DMS153 treated with DMSO at 0.1 percent for 48 hours (cell line): ENCODE measurements at regions not wholly inside any gene's neighbourhood (a gene's known extent, or its start where the extent isn't known, plus 50 kb on each side); places are given as distances from the start of the nearest gene placed in this dataset.
A peak's percentile ranks its signal among the peaks of the same experiment; 100 is the strongest.

Experiments
- DNase-seq: peaks from one replicate; lab custom pipeline; 2025; ENCODE audit not compliant: unreplicated experiment; lab: John Stamatoyannopoulos, UW

DNA sequence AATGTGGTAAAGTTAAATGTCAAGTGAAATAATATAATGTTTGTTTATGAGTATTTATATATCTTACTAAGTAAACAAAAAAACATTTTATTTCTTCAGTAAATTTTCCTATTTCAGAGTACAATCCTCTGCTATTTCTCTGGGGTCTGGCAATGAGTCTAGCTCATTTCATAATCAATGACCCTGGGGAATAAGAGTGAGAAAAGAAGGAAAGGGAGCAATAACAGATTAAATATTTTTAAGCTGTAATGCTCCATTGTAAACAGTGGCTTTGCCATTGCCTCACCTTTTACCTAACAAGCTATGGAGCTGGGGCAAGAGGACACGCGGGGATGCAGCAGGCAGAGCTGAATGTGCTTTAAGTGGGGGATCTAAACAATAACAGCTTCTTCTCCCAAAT is 1071.9 kb downstream of the FLRT2 start:
- DNase-seq = no peak

DNA sequence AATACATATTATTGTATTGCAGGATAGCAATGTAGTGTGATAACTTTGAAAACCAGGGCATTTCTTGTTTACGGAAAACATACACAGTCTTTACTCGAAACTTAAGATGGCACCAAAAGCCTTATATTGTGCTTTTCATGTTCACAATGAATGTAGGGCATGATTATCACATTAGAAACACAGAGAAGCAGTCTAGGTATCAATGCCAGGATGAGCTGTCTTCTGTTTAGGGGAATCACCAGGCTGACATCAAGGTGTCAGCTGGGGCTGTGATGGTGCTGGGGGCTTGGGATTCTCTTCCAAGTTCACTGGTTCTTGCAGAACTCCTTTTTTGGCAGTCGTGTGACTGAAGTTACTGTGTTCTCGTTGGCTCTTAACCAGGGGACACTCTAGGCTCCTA is 1067.3 kb downstream of the FLRT2 start:
- DNase-seq = no peak

DNA sequence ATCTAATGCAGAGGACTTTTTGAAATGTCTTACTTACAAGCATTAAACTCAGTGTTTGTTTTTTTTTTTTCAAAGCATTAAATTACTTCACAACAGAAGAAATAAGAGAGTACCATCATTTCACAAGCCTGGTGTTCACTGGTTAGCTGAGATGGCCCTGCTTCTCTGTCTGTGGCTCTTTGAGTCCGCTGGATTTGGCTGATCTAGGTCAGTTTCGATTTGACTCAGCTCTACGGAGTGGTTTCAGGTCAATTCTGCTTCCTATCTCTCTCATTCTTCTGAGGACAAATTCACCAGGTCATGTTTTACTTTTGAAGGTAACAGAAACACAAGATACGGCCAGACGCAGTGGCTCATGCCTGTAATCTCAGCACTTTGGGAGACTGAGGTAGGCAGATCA is 1066.1 kb downstream of the FLRT2 start:
- no peak for DNase-seq

GRCh38 chr14:86575141-86575540 is 1045.2 kb downstream of the FLRT2 start:
- no peak for DNase-seq

DNA sequence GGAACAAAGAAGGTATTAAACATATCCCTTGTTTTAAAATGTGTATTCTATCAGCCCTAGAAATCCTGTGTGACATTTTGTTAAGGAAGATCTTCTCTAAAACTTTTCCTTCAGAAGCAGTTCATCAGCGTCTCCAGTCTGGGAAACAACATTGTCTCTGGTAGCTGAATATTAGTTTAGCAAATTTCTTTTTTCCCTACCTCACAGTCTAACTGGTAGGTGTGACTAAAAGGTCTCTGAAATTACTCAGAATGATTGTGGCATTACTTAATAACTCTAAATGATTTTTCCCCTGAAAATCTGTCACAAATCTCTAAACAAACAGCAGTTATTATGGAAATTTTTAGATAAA is 1044.8 kb downstream of the FLRT2 start:
- DNase-seq = no peak

- DNase-seq = no peak
Observed at GRCh38 chr14:86574051-86574777, 1044.3 kb downstream of the FLRT2 start.

DNA sequence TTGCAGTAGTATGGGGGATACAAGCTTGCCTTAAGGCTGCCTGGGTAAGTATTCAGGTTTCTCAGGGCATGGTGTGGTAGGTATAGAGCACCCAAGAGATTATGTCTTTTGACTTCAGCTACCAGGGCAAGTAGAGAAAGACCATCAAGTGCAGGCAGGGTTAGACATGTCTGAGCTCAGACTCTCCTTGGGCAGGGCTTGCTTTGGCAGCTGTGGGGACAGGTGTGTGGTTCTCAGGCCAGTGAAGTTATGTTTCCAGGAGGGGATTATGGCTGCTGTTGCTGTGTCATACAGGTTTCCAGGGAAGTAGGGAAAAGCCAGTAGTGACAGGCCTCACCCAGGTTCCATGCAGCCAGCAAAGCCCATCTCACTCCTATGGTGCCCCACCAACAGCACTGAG is 1040.4 kb downstream of the FLRT2 start:
- no peak for DNase-seq

GRCh38 chr14:86543521-86543920 is 1013.6 kb downstream of the FLRT2 start:
- no peak for DNase-seq

DNA sequence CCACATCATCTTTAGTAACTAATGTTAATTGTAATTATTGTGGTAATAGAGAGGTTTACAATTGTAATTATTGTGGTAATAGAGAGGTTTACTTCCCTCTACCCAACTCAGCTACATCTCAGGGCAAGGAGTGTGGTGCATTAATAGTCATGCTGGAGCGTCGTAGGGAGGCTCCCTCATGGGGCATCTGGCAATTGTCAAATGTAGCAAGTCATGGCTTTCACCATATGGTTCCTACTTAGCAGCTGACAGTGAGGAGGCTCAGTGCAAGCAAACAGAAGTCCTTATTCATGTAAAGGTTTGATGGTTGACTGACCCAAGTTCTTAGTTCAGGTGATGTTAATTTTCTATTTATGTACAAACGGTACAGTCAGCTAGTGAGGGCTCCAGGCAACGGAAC is 1012.0 kb downstream of the FLRT2 start:
- no peak for DNase-seq

GRCh38 chr14:86540636-86541247 is 1010.8 kb downstream of the FLRT2 start:
- no peak for DNase-seq

GRCh38 chr14:86539361-86540070 is 1009.6 kb downstream of the FLRT2 start:
- no peak for DNase-seq

- no peak for DNase-seq
Observed at GRCh38 chr14:86533834-86534233, 1003.9 kb downstream of the FLRT2 start.

DNA sequence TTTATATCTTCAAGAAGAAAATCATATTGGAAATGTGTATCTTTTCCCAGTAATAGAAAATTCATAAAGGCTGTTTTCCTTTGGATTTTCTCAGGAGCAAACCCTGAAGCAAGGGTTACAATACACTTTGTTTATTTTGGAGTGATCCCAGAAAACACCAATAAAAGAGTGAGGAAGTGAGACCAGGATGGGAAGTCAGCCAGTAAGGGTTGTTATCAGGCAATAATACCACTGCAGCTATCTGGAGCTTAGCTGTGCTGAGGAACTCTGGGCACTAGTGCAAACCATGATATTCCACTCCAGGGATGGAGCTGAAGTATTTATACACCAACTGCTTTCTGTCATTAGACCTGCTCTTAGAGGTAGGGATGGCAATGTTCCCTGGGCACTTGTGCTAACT is 1002.3 kb downstream of the FLRT2 start:
- peak; percentile 31 for DNase-seq

DNA sequence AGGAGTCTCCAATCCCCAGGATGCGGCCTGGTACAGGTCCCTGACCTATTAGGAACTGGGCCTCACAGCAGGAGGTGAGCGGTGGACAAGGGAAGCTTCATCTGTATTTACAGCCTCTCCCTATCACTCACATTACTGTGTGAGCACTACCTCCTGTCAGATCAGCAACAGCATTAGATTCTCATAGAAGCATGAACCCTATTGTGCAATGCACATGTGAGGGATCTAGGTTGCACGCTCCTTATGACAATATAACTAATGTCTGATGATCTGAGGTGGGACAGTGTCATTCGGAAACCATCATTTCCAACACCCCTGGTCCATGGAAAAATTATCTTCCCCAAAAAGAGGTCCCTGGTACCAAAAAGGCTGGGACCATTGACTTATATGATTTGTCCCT is 1000.5 kb downstream of the FLRT2 start:
- no peak for DNase-seq

DNA sequence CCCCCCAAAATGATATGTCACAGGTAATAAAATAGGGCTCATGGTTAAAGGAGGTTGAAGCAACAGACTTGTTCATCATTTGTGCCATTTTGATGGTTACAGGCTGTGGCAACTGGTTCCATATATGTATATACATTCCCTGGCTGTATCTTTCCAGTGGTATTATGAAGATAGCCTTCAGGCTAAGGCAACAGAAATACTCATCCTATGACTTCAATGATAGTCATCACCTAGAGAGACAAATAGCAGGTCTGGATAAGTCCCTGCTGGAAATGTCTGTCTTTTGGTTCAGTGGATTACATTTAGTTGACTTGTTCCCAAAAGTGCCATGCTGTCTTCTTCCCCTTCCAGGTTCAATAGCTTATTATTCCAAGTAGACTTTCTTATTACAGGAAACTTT is 997.4 kb downstream of the FLRT2 start:
- no peak for DNase-seq

DNA sequence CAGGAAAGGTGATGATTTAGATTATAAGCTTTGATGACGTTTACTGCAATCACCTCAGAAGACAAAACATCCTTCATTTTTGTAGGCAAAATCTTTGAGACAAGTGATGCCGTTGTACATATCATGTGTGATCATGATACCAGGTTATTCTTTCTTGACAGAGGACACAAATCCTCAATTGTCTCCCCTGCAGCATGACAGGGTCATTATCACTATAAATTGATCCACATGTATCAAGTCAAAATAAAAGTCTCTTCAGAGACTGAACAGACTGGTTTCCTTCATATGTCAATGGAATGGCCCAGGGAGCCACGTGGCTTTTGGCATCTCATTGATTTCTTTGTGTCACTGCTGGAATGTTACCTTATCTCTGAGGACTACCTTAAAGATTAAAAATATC is 995.7 kb downstream of the FLRT2 start:
- DNase-seq = no peak

- DNase-seq = no peak
Observed at GRCh38 chr14:86521843-86522242, 991.9 kb downstream of the FLRT2 start.

DNA sequence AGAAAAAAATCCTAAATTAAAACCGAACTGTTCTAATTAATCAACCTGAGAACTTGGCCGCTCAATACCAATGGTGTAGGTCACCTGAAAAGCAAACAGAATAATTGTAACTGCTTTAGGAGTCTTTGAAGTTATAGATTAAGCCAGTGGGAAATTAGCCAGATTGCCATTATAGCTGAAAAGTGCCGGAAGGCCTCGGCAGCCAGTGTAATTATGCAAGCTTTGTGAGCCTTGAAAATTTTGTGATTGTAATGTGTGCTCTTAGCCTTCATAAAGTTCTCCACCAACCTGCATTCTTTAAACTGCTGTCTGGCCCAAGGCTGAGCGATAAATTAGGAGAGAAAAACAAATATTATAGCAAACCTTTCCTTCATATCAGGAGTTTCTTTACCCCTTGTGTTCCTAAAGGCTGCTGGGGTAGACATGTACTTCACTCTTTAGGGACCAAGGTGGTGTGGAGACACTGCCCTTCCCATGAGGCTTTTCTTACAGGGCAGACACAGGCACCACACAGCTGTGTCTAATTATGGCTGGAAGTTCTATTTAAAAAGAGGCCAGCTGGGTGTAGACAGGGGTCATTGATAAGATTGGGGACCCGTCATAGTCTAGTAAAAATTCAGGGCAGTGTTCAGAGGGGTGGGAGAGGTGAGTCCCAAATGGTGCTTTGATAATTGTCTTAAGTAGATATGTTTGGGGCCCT is 991.2 kb downstream of the FLRT2 start:
- no peak for DNase-seq

GRCh38 chr14:86518298-86518697 is 988.4 kb downstream of the FLRT2 start:
- DNase-seq = no peak

- DNase-seq = no peak
Observed at GRCh38 chr14:86515195-86515594, 985.3 kb downstream of the FLRT2 start.

- DNase-seq = no peak
Observed at GRCh38 chr14:86513564-86513963, 983.6 kb downstream of the FLRT2 start.

- DNase-seq = no peak
Observed at GRCh38 chr14:86513056-86513455, 983.1 kb downstream of the FLRT2 start.
